ENCODE measurements at regions not wholly inside any gene's neighbourhood (a gene's known extent, or its start where the extent isn't known, plus 50 kb on each side); places are given as distances from the start of the nearest gene placed in this dataset.
A peak's percentile ranks its signal among the peaks of the same experiment; 100 is the strongest.

- peaks cover 4 to 58% of the 10 kb centered on the region in 2 experiments; a peak in 4 of 5 replicates for H3K27me3 ChIP-seq (ENCODE audit: control insufficient read depth in 1 of 2, insufficient read depth in 2 of 2, low read length in 2 of 2)
- H3K4me2 ChIP-seq (ENCODE audit: low read depth, low read length) = no peak overlapping the region
- no peaks in the 10 kb centered on the region for H4K20me1 ChIP-seq (ENCODE audit: insufficient read depth, low read length)
- DNase-seq (ENCODE audit: low spot score) (peak; percentile 4), FAIRE-seq (no peak), ATAC-seq (peak; percentile 30; the same call in 1 of the 3 replicates)
- no TSS peak for BruUV-seq (replicated peaks)
- no peak overlapping the region for H3K27ac ChIP-seq (ENCODE audit: extremely low read length, insufficient read depth, low read length)
- in situ Hi-C loops (cut with HindIII; ENCODE audit: extremely low pct_ligation_motif_present, low pct_unique_long_range_greater_than_20kb) (no loop called here), intact Hi-C loops (cut with micrococcal nuclease; ENCODE audit: unreplicated experiment) (no loop called here)
- H3K9me3 ChIP-seq (ENCODE audit: low read length) = no peaks in the 10 kb centered on the region
- no peak overlapping the region for H3K4me3 ChIP-seq (replicated peaks in 1 of 3; ENCODE audit: insufficient read depth in 1 of 3, low read depth in 2 of 3, low read length in 3 of 3)
- no peak overlapping the region for H3K9ac ChIP-seq (ENCODE audit: insufficient read depth, low read depth, low read length)
- WGBS (ENCODE audit: low lambda C conversion rate) = 5% methylated on average over 12 of the region's 18 CpGs
- H3K36me3 ChIP-seq (replicated peaks in 1 of 2; ENCODE audit: control insufficient read depth in 1 of 2, insufficient read depth in 2 of 2, low read length in 2 of 2) = no peaks in the 10 kb centered on the region
- H3K79me2 ChIP-seq (ENCODE audit: insufficient read depth, low read length) = no peaks in the 10 kb centered on the region
- ChIA-PET POLR2A (no interaction called here), CTCF (ENCODE audit: low intra/inter-chr PET ratio, low total read pairs) (no interaction called here)
- H3K4me1 ChIP-seq (ENCODE audit: insufficient read depth, low read length) = peaks cover 9% of the 10 kb centered on the region
- no peak overlapping the region for H2AFZ ChIP-seq (ENCODE audit: low read length)
- TF ChIP-seq BCL6 (CRISPR knock-in tag; IDR thresholded peaks at IDR 0.05) = peak; percentile 57
- TF ChIP-seq GFI1 (CRISPR knock-in tag; IDR thresholded peaks at IDR 0.05; ENCODE audit: borderline replicate concordance) = no peak
- 0 out of 2 replicates have a peak, but pooled peaks have one; percentile 8 for TF ChIP-seq ARID5B (CRISPR knock-in tag; IDR thresholded peaks at IDR 0.05)
- TF ChIP-seq FOXA1 (IDR thresholded peaks at IDR 0.05) = no peak
- 0 out of 2 replicates have a peak, but pooled peaks have one; percentile 24 for TF ChIP-seq FOXA1 (CRISPR knock-in tag; IDR thresholded peaks at IDR 0.05)
- TF ChIP-seq TFDP2 (CRISPR knock-in tag; IDR thresholded peaks at IDR 0.05) = no peak
- no peak for TF ChIP-seq ZNF460 (CRISPR knock-in tag; IDR thresholded peaks at IDR 0.05; ENCODE audit: borderline replicate concordance)
- TF ChIP-seq NR2F6 (IDR thresholded peaks at IDR 0.05) = 0 out of 2 replicates have a peak, but pooled peaks have one; percentile 34
- TF ChIP-seq NR2F6 (CRISPR knock-in tag; IDR thresholded peaks at IDR 0.05) = no peak
- TF ChIP-seq FOXA3 (CRISPR knock-in tag; IDR thresholded peaks at IDR 0.05) = 0 out of 2 replicates have a peak, but pooled peaks have one; percentile 12
- no peak for TF ChIP-seq ETV5 (CRISPR knock-in tag; IDR thresholded peaks at IDR 0.05; ENCODE audit: borderline replicate concordance)
Observed at GRCh38 chr22:49446145-49446758, 381.4 kb downstream of the BRD1 start.

Data from HepG2 (cell line).